HCT116 (cell line): ENCODE measurements at regions not wholly inside any gene's neighbourhood (a gene's known extent, or its start where the extent isn't known, plus 50 kb on each side); places are given as distances from the start of the nearest gene placed in this dataset.

ENCODE experiments used
- ATAC-seq: fragments of 200-7000 bp; cut with Tn5 transposase; 2 replicates; pipeline ENCODE4 v1.9.1; 2020; ENCODE audit warnings: mild to moderate bottlenecking, moderate library complexity
- BruUV-seq: library from RNA; stranded (reverse); fragments of 400-500 nt; replicated peaks from 2 replicates; lab custom pipeline; 2021; lab: Mats Ljungman, UMichigan
- CTCF ChIA-PET: fragments of 300-600 bp; sonication (Branson Sonifier 250); formaldehyde crosslinking; loops from one replicate; lab custom pipeline; 2021; ENCODE audit warnings: antibody characterized with exemption; lab: Charles Lee
- POLR2A ChIA-PET: fragments of 300-600, 350-600 bp; sonication (Branson Sonifier 250); formaldehyde crosslinking; loops from one replicate; lab custom pipeline; 2021; ENCODE audit warnings: antibody characterized with exemption; lab: Charles Lee
- RAD21 ChIA-PET, 2 experiments: fragments of 300-600 bp; sonication (Branson Sonifier 250); formaldehyde crosslinking; loops; one replicate each; lab custom pipeline; 2023; ENCODE audit warnings: low total read pairs in 2 of 2; ENCODE audit not compliant: uncharacterized antibody in 2 of 2, unreplicated experiment in 2 of 2, low non-redundant PET in 1 of 2; lab: Charles Lee
- DNase-seq: peaks from one replicate; pipeline ENCODE4 v3.0.0-alpha.2; 2010; ENCODE audit warnings: low read depth, low spot score
- H2AFZ ChIP-seq: fragments of 200-600 bp; shearing (Covaris generic), sonication (generic); 2 replicates; pipeline ENCODE4 v1.6.1; 2017; ENCODE audit warnings: low read depth, mixed run types, mixed read lengths, antibody characterized with exemption, low read length; ENCODE audit not compliant: poor library complexity, severe bottlenecking
- H3K27ac ChIP-seq: 2 replicates; pipeline ENCODE4 v1.5.1; 2012; ENCODE audit warnings: low read depth, low read length
- H3K27me3 ChIP-seq: fragments of 200-600 bp; sonication (generic); 2 replicates; pipeline ENCODE4 v1.6.1; 2016; ENCODE audit warnings: mixed run types, low read length, mixed read lengths; ENCODE audit not compliant: insufficient read depth
- H3K36me3 ChIP-seq, 2 experiments: fragments of 200-500 bp in 1 of 2; fragments of 200-600 bp in 1 of 2; sonication (Bioruptor generic) in 1 of 2; sonication (generic) in 1 of 2; 2 replicates each; pipeline versions ENCODE4 v1.5.1 to v1.6.1; 2014 to 2016; ENCODE audit warnings: low read length in 2 of 2, inconsistent platforms in 1 of 2, mixed read lengths in 1 of 2, mixed run types in 1 of 2; ENCODE audit not compliant: insufficient read depth in 2 of 2, control insufficient read depth in 1 of 2
- H3K4me1 ChIP-seq, 2 experiments: fragments of 200-600 bp in 1 of 2; sonication (generic) in 1 of 2; 2 replicates each; pipeline versions ENCODE4 v1.5.1 to v1.6.1; 2012 to 2017; ENCODE audit warnings: low read length in 2 of 2, inconsistent platforms in 1 of 2, mild to moderate bottlenecking in 1 of 2, mixed read lengths in 1 of 2, mixed run types in 1 of 2, moderate library complexity in 1 of 2; ENCODE audit not compliant: insufficient read depth in 2 of 2, control insufficient read depth in 1 of 2
- H3K4me2 ChIP-seq: fragments of 200-600 bp; sonication (generic); 2 replicates; pipeline ENCODE4 v1.6.1; 2017; ENCODE audit warnings: mixed run types, low read length, mixed read lengths
- H3K4me3 ChIP-seq, 2 experiments: fragments of 200-600 bp in 1 of 2; sonication (generic) in 1 of 2; replicated peaks in 1 of 2; 2 replicates each; pipeline ENCODE4 v1.5.1; 2011 to 2016; ENCODE audit warnings: low read length in 2 of 2, control low read depth in 1 of 2, low read depth in 1 of 2, mild to moderate bottlenecking in 1 of 2, mixed read lengths in 1 of 2, mixed run types in 1 of 2
- H3K79me2 ChIP-seq: fragments of 200-600 bp; sonication (generic); 2 replicates; pipeline ENCODE4 v1.6.1; 2017; ENCODE audit warnings: mild to moderate bottlenecking, mixed run types, low read length, moderate library complexity, mixed read lengths; ENCODE audit not compliant: insufficient read depth
- H3K9ac ChIP-seq: fragments of 200-600 bp; sonication (generic); 2 replicates; pipeline ENCODE4 v1.6.1; 2016; ENCODE audit warnings: low read length, mixed read lengths
- H3K9me2 ChIP-seq: fragments of 200-600 bp; sonication (generic), shearing (Covaris generic); 2 replicates; pipeline ENCODE4 v1.6.1; 2017; ENCODE audit warnings: mixed run types, mild to moderate bottlenecking, moderate library complexity; ENCODE audit not compliant: insufficient read depth
- H3K9me3 ChIP-seq, 2 experiments: fragments of 200-500 bp in 1 of 2; fragments of 200-600 bp in 1 of 2; sonication (Bioruptor generic) in 1 of 2; sonication (generic) in 1 of 2; 2 replicates each; pipeline ENCODE4 v1.6.1; 2014 to 2017; ENCODE audit warnings: low read length in 2 of 2, mixed read lengths in 2 of 2, inconsistent platforms in 1 of 2, low read depth in 1 of 2, mild to moderate bottlenecking in 1 of 2, mixed run types in 1 of 2, moderate library complexity in 1 of 2; ENCODE audit not compliant: control insufficient read depth in 1 of 2, insufficient read depth in 1 of 2
- H4K20me1 ChIP-seq: fragments of 200-600 bp; sonication (generic), shearing (Covaris generic); 2 replicates; pipeline ENCODE4 v1.6.1; 2017; ENCODE audit warnings: mixed run types, mild to moderate bottlenecking, moderate library complexity; ENCODE audit not compliant: insufficient read depth
- CEBPB ChIP-seq: IDR thresholded peaks from 2 replicates; pipeline ENCODE4 v1.6.1; 2012; ENCODE audit warnings: low read depth
- EGR1 ChIP-seq: IDR thresholded peaks from 2 replicates; pipeline ENCODE4 v1.6.1; 2012; ENCODE audit warnings: low read depth
- EZH2 ChIP-seq: fragments of 200-600 bp; sonication (generic); IDR thresholded peaks from 2 replicates; pipeline ENCODE4 v1.6.1; 2017; ENCODE audit warnings: antibody characterized with exemption, mixed run types
- FOSL1 ChIP-seq: IDR thresholded peaks from 2 replicates; pipeline ENCODE4 v1.6.1; 2012; ENCODE audit warnings: low read depth
- JUND ChIP-seq: IDR thresholded peaks from 2 replicates; pipeline ENCODE4 v1.6.1; 2012
- POLR2A ChIP-seq: IDR thresholded peaks from 2 replicates; pipeline ENCODE4 v1.7.0; 2011; ENCODE audit warnings: borderline replicate concordance; ENCODE audit not compliant: insufficient read depth, insufficient read length; ENCODE audit errors: extremely low read depth
- RAD21 ChIP-seq: IDR thresholded peaks from 2 replicates; pipeline ENCODE4 v1.6.1; 2012; ENCODE audit warnings: low read depth, mild to moderate bottlenecking
- SIN3A ChIP-seq: IDR thresholded peaks from 2 replicates; pipeline ENCODE4 v1.6.1; 2012; ENCODE audit warnings: low read depth
- TCF7L2 ChIP-seq: IDR thresholded peaks from 2 replicates; pipeline ENCODE4 v1.7.0; 2011; ENCODE audit warnings: borderline replicate concordance, inconsistent platforms; ENCODE audit not compliant: insufficient read depth, insufficient read length; ENCODE audit errors: extremely low read depth
- YY1 ChIP-seq: IDR thresholded peaks from 2 replicates; pipeline ENCODE4 v1.6.1; 2011; ENCODE audit warnings: low read length, low read depth, moderate library complexity, mild to moderate bottlenecking; ENCODE audit not compliant: insufficient replicate concordance; ENCODE audit errors: extremely low read depth
- ZNF274 ChIP-seq: fragments of 200-500 bp; sonication (Bioruptor generic); IDR thresholded peaks from 2 replicates; pipeline ENCODE4 v1.6.1; 2014; ENCODE audit warnings: mild to moderate bottlenecking, low read depth, low read length, inconsistent platforms
- intact Hi-C: fragments of 100-400 bp; cut with micrococcal nuclease; formaldehyde crosslinking; loops from 2 replicates; pipeline ENCODE4 v1.10.0; 2022
- TF ChIP-seq, protein P1 (sequence below): IDR thresholded peaks from 2 replicates; pipeline ENCODE4 v1.6.1; 2011; ENCODE audit warnings: mild to moderate bottlenecking, low read length, moderate library complexity; ENCODE audit not compliant: insufficient replicate concordance; ENCODE audit errors: extremely low read depth
- TF ChIP-seq, protein P2 (sequence below): IDR thresholded peaks from 2 replicates; pipeline ENCODE4 v1.6.1; 2012; ENCODE audit warnings: low read depth
- TF ChIP-seq, protein P3 (sequence below): IDR thresholded peaks from 2 replicates; pipeline ENCODE4 v1.6.1; 2012
- TF ChIP-seq, protein P4 (sequence below): IDR thresholded peaks from 2 replicates; pipeline ENCODE4 v1.6.1; 2012

DNA sequence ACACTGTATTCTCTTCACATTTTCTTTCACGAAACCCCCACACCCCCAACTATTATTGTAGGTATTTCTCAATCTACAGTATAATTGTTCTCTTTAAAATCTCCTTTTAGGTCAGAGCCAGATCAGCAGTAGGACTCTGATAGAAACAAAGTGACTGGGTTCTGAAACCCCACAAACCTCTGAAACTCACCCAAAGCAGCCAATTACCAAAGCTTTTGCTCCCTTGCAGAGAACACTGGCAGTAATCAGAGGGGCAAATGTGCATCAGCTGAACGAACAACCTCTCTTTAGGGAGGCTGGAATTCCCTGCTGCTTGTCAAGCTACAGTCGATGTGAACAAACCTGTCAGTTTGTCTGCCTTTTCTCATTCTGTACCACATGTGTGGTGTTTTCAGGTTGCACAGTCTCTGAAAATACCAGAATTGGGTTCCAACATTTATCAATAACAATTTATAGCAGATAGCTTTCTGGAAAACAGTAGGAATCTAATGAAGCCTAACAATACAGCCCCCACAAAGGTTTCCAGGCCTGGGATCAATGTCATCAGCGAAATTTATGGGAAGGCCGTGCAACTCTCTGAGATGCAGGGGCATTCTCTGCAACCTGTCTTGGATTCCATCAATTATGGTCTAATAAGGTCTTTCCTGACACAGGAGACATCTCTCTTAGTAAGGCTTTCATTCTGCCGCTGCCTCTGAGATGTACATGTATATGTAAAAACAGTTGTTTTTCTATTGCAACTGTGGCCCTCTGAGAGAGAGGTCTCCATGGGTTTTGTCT, 395.9 kb downstream of the GPAT3 start:
- no peak for TF ChIP-seq FOSL1
- no peak for TF ChIP-seq TCF7L2
- no peak for TF ChIP-seq JUND
- TF ChIP-seq EZH2 = no peak
- TF ChIP-seq, protein P1, sequence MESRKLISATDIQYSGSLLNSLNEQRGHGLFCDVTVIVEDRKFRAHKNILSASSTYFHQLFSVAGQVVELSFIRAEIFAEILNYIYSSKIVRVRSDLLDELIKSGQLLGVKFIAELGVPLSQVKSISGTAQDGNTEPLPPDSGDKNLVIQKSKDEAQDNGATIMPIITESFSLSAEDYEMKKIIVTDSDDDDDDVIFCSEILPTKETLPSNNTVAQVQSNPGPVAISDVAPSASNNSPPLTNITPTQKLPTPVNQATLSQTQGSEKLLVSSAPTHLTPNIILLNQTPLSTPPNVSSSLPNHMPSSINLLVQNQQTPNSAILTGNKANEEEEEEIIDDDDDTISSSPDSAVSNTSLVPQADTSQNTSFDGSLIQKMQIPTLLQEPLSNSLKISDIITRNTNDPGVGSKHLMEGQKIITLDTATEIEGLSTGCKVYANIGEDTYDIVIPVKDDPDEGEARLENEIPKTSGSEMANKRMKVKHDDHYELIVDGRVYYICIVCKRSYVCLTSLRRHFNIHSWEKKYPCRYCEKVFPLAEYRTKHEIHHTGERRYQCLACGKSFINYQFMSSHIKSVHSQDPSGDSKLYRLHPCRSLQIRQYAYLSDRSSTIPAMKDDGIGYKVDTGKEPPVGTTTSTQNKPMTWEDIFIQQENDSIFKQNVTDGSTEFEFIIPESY = no peak
- TF ChIP-seq, all 23 proteins: peak for 0
- ChIA-PET RAD21 (no interaction called here), POLR2A (no interaction called here), CTCF (no interaction called here)
- no peak for DNase-seq
- Histone ChIP-seq H3K36me3 (no peaks in the 10 kb centered on the region), H3K4me1 (no peaks in the 10 kb centered on the region), H3K27me3 (no peaks in the 10 kb centered on the region), H4K20me1 (no peaks in the 10 kb centered on the region), H3K9me3 (no peaks in the 10 kb centered on the region; a peak in 1 of 4 replicates), H3K9ac (no peak overlapping the region), H3K79me2 (no peaks in the 10 kb centered on the region), H3K27ac (no peak overlapping the region), H3K9me2 (no peaks in the 10 kb centered on the region), H3K4me3 (no peak overlapping the region), H3K4me2 (no peak overlapping the region), H2AFZ (no peak overlapping the region)
- BruUV-seq = no TSS peak
- no peak for ATAC-seq
- intact Hi-C loops = no loop called here

DNA sequence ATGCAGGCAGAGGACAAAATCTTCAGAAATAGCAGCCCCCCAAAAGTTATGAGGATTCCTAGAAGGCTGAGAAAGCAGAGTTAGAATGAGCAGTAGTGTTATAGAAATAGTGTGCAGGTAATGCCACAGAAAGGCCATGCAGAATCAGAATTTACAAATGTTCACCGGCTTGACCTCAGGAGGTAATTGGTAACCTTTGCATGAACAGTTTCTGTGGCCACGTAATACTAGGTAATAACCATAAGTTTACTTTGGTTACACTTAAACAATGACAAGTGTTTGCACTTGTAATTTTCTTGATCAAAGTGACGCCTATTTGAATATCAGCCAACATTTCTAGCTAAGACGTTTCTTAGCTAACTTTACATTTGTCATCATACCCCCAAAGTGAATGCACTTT, 393.6 kb downstream of the GPAT3 start:
- Histone ChIP-seq H3K9me2 (no peaks in the 10 kb centered on the region), H3K36me3 (no peaks in the 10 kb centered on the region), H3K27ac (no peak overlapping the region), H2AFZ (no peak overlapping the region), H4K20me1 (no peaks in the 10 kb centered on the region), H3K9me3 (no peaks in the 10 kb centered on the region), H3K4me3 (no peak overlapping the region), H3K4me2 (no peak overlapping the region), H3K9ac (no peak overlapping the region), H3K27me3 (no peaks in the 10 kb centered on the region), H3K4me1 (no peaks in the 10 kb centered on the region), H3K79me2 (no peaks in the 10 kb centered on the region)
- CTCF ChIA-PET = no interaction called here
- DNase-seq (no peak), ATAC-seq (no peak)
- BruUV-seq = no TSS peak
- POLR2A ChIA-PET = no interaction called here
- intact Hi-C loops = no loop called here
- RAD21 ChIA-PET = no interaction called here
- TF ChIP-seq RAD21 (no peak), CEBPB (no peak), EGR1 (no peak), YY1 (no peak), JUND (no peak), POLR2A (no peak), SIN3A (no peak), ZNF274 (no peak)
- TF ChIP-seq, protein P2, sequence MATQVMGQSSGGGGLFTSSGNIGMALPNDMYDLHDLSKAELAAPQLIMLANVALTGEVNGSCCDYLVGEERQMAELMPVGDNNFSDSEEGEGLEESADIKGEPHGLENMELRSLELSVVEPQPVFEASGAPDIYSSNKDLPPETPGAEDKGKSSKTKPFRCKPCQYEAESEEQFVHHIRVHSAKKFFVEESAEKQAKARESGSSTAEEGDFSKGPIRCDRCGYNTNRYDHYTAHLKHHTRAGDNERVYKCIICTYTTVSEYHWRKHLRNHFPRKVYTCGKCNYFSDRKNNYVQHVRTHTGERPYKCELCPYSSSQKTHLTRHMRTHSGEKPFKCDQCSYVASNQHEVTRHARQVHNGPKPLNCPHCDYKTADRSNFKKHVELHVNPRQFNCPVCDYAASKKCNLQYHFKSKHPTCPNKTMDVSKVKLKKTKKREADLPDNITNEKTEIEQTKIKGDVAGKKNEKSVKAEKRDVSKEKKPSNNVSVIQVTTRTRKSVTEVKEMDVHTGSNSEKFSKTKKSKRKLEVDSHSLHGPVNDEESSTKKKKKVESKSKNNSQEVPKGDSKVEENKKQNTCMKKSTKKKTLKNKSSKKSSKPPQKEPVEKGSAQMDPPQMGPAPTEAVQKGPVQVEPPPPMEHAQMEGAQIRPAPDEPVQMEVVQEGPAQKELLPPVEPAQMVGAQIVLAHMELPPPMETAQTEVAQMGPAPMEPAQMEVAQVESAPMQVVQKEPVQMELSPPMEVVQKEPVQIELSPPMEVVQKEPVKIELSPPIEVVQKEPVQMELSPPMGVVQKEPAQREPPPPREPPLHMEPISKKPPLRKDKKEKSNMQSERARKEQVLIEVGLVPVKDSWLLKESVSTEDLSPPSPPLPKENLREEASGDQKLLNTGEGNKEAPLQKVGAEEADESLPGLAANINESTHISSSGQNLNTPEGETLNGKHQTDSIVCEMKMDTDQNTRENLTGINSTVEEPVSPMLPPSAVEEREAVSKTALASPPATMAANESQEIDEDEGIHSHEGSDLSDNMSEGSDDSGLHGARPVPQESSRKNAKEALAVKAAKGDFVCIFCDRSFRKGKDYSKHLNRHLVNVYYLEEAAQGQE = no peak
- TF ChIP-seq, protein P3, sequence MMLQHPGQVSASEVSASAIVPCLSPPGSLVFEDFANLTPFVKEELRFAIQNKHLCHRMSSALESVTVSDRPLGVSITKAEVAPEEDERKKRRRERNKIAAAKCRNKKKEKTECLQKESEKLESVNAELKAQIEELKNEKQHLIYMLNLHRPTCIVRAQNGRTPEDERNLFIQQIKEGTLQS = no peak
- TF ChIP-seq, protein P4, sequence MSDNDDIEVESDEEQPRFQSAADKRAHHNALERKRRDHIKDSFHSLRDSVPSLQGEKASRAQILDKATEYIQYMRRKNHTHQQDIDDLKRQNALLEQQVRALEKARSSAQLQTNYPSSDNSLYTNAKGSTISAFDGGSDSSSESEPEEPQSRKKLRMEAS = no peak
